GM19372 (cell line): ENCODE measurements at regions not wholly inside any gene's neighbourhood (a gene's known extent, or its start where the extent isn't known, plus 50 kb on each side); places are given as distances from the start of the nearest gene placed in this dataset.

ENCODE experiments used
- ATAC-seq: cut with Tn5 transposase; IDR thresholded peaks from one replicate; pipeline ENCODE4 v1.9.1; 2021; ENCODE audit warnings: mild to moderate bottlenecking, low read depth, moderate library complexity; ENCODE audit not compliant: unreplicated experiment

- no peak for ATAC-seq
Observed at GRCh38 chr14:84108746-84109457, 1421.0 kb upstream of the FLRT2 start.

GRCh38 chr14:84112589-84112988 is 1417.4 kb upstream of the FLRT2 start:
- no peak for ATAC-seq

- no peak for ATAC-seq
Observed at GRCh38 chr14:84125676-84126075, 1404.3 kb upstream of the FLRT2 start.

- ATAC-seq, result no peak
Observed at GRCh38 chr14:84127495-84127894, 1402.4 kb upstream of the FLRT2 start.

- ATAC-seq, result no peak
Observed at GRCh38 chr14:84128050-84128449, 1401.9 kb upstream of the FLRT2 start.

- ATAC-seq, result no peak
Observed at GRCh38 chr14:84129007-84129406, 1400.9 kb upstream of the FLRT2 start.

GRCh38 chr14:84129941-84130340 is 1400.0 kb upstream of the FLRT2 start:
- ATAC-seq, result no peak

GRCh38 chr14:84131924-84132323 is 1398.0 kb upstream of the FLRT2 start:
- no peak for ATAC-seq

GRCh38 chr14:84144166-84144565 is 1385.8 kb upstream of the FLRT2 start:
- no peak for ATAC-seq

- ATAC-seq, result no peak
Observed at GRCh38 chr14:84152452-84152851, 1377.5 kb upstream of the FLRT2 start.

GRCh38 chr14:84162633-84163032 is 1367.3 kb upstream of the FLRT2 start:
- ATAC-seq, result no peak

GRCh38 chr14:84167026-84167425 is 1362.9 kb upstream of the FLRT2 start:
- no peak for ATAC-seq

- no peak for ATAC-seq
Observed at GRCh38 chr14:84180336-84180735, 1349.6 kb upstream of the FLRT2 start.

GRCh38 chr14:84181072-84181471 is 1348.9 kb upstream of the FLRT2 start:
- ATAC-seq, result no peak

GRCh38 chr14:84195514-84195913 is 1334.4 kb upstream of the FLRT2 start:
- no peak for ATAC-seq

- no peak for ATAC-seq
Observed at GRCh38 chr14:84197704-84198103, 1332.2 kb upstream of the FLRT2 start.

- ATAC-seq, result no peak
Observed at GRCh38 chr14:84202486-84202885, 1327.5 kb upstream of the FLRT2 start.

- ATAC-seq, result no peak
Observed at GRCh38 chr14:84203896-84204295, 1326.0 kb upstream of the FLRT2 start.

GRCh38 chr14:84208451-84208850 is 1321.5 kb upstream of the FLRT2 start:
- no peak for ATAC-seq

- no peak for ATAC-seq
Observed at GRCh38 chr14:84209031-84209430, 1320.9 kb upstream of the FLRT2 start.

- ATAC-seq, result no peak
Observed at GRCh38 chr14:84217066-84217465, 1312.9 kb upstream of the FLRT2 start.

GRCh38 chr14:84225268-84225667 is 1304.7 kb upstream of the FLRT2 start:
- ATAC-seq, result no peak

GRCh38 chr14:84228702-84229101 is 1301.2 kb upstream of the FLRT2 start:
- ATAC-seq, result no peak
